ENCODE measurements at regions not wholly inside any gene's neighbourhood (a gene's known extent, or its start where the extent isn't known, plus 50 kb on each side); places are given as distances from the start of the nearest gene placed in this dataset.

DNA sequence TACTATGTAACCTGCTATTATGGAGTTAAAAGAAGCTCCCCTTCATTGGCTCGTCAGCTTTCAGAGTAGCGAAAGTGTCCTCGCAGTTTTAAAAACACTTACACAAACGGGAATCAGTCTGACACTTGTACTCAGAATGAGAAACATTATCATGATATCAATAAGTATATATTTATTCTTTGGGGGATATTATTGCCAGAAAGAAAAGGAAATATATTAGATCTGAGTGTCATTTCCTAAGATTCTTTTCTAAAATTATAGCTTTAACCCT is 584.5 kb downstream of the ZEB2 start:
- no peak for TF ChIP-seq YY1 (IDR thresholded peaks at IDR 0.05; ENCODE audit: insufficient read depth, insufficient read length)
- no peak for TF ChIP-seq SUZ12 (IDR thresholded peaks at IDR 0.05; ENCODE audit: extremely low read depth, insufficient read depth, insufficient read length)

Data from NT2/D1 (cell line).